ENCODE measurements at regions not wholly inside any gene's neighbourhood (a gene's known extent, or its start where the extent isn't known, plus 50 kb on each side); places are given as distances from the start of the nearest gene placed in this dataset.

DNA sequence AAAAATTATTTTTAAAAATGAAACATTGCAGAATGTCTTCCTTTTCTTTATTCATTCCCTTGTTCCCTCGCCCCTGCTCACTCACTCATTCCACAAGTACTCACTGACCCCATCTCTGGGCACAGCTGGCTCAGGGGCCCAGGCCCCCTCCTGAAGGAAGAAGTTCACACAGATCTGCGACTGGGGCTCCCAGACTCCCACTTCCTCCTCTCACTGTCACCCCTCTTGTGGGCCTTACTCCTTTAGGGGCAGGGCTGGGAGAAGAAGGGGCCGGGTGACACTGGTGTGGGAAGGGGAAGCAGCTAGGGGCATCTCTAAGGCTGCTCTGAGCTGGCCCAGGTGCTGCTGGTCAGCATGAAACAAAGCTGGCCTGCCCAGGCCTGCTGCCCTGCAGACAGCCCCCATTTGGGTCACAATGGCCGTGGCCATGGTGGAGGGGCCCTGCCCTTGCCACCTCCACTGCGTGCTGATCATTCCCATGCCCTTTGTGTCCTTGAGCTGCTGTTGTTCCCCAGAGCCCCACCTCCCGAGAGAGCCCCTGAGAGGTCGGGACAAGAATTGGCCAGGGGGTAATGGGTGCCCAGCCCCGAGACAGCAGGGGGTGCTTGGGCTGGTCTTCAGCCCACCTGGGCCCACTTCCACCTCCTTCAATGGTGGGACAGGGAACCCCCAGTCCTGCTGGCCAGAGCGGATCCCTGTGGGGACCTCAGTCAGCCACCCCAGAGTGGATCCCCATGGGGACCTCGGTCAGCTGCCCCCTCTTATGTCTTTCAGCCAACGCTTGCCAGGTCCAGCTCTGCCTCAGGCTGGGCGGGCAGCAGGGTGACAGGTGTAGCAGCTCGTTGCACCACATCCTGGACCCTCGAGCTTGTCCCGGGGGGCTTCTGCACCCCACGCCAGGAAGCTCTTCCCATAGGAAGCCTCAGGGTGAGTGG, 212.4 kb upstream of the C14orf180 start:
- Mint-ChIP-seq H3K27me3 (ENCODE audit: low read depth in 2 of 2) (no peaks in the 10 kb centered on the region), H3K36me3 (no peaks in the 10 kb centered on the region), H3K9me3 (no peaks in the 10 kb centered on the region), H3K4me3 (no peak overlapping the region), H3K4me1 (peaks cover 0 to 4% of the 10 kb centered on the region in 2 donors), H3K27ac (no peak overlapping the region)
- no peaks in the 10 kb centered on the region for H3K27me3 ChIP-seq (ENCODE audit: control insufficient read depth, insufficient read depth, low read length)
- WGBS (ENCODE audit: insufficient coverage): 77% methylated on average over 15 of the region's 16 CpGs
- no peaks in the 10 kb centered on the region for H3K36me3 ChIP-seq (ENCODE audit: control insufficient read depth, insufficient read depth, low read length)
- intact Hi-C loops (cut with micrococcal nuclease): no loop called here
- no peak overlapping the region for H3K4me3 ChIP-seq (ENCODE audit: low read length)
- no peaks in the 10 kb centered on the region for H3K4me1 ChIP-seq (ENCODE audit: control insufficient read depth, insufficient read depth, low read length)
- no peak for DNase-seq
- TF ChIP-seq, protein P1, sequence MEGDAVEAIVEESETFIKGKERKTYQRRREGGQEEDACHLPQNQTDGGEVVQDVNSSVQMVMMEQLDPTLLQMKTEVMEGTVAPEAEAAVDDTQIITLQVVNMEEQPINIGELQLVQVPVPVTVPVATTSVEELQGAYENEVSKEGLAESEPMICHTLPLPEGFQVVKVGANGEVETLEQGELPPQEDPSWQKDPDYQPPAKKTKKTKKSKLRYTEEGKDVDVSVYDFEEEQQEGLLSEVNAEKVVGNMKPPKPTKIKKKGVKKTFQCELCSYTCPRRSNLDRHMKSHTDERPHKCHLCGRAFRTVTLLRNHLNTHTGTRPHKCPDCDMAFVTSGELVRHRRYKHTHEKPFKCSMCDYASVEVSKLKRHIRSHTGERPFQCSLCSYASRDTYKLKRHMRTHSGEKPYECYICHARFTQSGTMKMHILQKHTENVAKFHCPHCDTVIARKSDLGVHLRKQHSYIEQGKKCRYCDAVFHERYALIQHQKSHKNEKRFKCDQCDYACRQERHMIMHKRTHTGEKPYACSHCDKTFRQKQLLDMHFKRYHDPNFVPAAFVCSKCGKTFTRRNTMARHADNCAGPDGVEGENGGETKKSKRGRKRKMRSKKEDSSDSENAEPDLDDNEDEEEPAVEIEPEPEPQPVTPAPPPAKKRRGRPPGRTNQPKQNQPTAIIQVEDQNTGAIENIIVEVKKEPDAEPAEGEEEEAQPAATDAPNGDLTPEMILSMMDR (IDR thresholded peaks at IDR 0.05): no peak
- no peak overlapping the region for H3K27ac ChIP-seq (ENCODE audit: low read length)
- H3K9me3 ChIP-seq (ENCODE audit: control insufficient read depth, insufficient read depth, low read length): no peaks in the 10 kb centered on the region
- ATAC-seq: no peak

DNA sequence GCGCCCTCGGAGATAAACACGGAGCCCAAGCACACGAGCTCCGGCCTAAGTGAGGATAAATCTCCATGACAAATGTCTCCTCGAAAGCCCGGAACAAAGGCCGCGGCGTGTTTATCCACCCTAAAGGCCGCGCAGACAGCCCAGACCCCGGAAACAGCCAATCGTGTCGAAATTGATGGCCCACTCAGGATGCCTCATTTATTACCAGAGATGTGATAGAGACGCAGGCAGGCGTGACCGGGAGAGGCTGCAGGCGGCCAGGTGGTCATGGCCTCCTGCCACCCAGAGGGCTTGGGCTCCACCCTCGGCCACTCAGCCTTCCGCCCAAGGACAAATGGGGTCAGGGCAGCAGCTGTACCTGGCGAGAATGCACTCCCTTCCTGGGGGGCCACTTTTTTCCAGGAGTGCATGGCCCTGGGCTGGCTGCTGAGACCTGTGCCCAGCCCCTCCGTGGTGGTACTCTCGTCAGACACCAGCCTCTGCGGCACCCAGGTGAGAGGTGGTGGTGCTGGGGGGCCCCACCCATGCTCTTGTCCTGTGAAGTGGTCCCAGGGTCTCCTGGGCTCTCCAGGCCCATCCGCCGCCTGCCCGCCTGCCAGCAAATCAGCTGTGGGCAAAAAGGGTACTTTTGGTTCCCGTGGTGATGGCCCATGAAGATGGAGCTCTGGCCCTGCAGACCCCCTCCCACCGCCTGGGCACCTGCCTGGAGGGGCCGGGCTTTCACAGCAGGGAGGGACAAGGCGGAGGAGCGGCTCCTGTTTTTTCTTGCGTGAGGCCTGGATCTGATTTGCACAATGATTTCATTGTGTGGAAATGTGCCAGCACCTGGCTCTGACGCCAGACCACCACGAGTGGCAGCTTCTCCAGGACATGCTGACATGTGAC, 211.5 kb upstream of the C14orf180 start:
- intact Hi-C loops (cut with micrococcal nuclease): no loop called here
- H3K27me3 ChIP-seq (ENCODE audit: control insufficient read depth, insufficient read depth, low read length): no peaks in the 10 kb centered on the region
- no peaks in the 10 kb centered on the region for H3K9me3 ChIP-seq (ENCODE audit: control insufficient read depth, insufficient read depth, low read length)
- ATAC-seq: no peak
- no peak overlapping the region for H3K27ac Mint-ChIP-seq
- WGBS (ENCODE audit: insufficient coverage): 89% methylated on average over 36 of the region's 36 CpGs
- H3K4me3 Mint-ChIP-seq: no peak overlapping the region
- no peaks in the 10 kb centered on the region for H3K4me1 ChIP-seq (ENCODE audit: control insufficient read depth, insufficient read depth, low read length)
- H3K4me3 ChIP-seq (ENCODE audit: low read length): no peak overlapping the region
- no peaks in the 10 kb centered on the region for H3K36me3 ChIP-seq (ENCODE audit: control insufficient read depth, insufficient read depth, low read length)
- no peak for DNase-seq
- H3K4me1 Mint-ChIP-seq: peaks cover 0 to 4% of the 10 kb centered on the region in 2 donors
- no peaks in the 10 kb centered on the region for H3K36me3 Mint-ChIP-seq
- no peak overlapping the region for H3K27ac ChIP-seq (ENCODE audit: low read length)
- TF ChIP-seq, protein P1 (IDR thresholded peaks at IDR 0.05): no peak
- no peaks in the 10 kb centered on the region for H3K27me3 Mint-ChIP-seq (ENCODE audit: low read depth in 2 of 2)
- no peaks in the 10 kb centered on the region for H3K9me3 Mint-ChIP-seq

DNA sequence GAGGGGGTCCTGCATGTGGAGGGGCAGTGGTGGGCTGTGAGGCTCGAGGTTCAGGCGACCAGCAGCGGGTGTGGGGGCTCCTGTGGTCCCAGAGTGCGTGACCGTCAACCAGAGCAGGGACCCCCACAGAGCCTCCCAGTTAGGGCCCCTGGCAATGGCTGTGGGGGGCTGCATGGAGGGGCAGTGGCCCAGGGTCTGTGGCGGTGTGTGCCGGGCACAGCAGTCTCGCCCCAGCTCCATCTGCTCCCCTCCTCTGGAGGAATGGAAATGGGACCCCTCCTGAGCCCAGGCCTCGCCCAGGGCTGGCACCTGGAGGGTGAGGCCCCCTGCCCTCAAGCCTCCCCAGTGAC, 210.8 kb upstream of the C14orf180 start:
- no peaks in the 10 kb centered on the region for H3K4me1 ChIP-seq (ENCODE audit: control insufficient read depth, insufficient read depth, low read length)
- H3K9me3 ChIP-seq (ENCODE audit: control insufficient read depth, insufficient read depth, low read length): no peaks in the 10 kb centered on the region
- H3K4me1 Mint-ChIP-seq: peaks cover 0 to 4% of the 10 kb centered on the region in 2 donors
- intact Hi-C loops (cut with micrococcal nuclease): no loop called here
- no peak overlapping the region for H3K4me3 Mint-ChIP-seq
- no peaks in the 10 kb centered on the region for H3K9me3 Mint-ChIP-seq
- TF ChIP-seq, protein P1 (IDR thresholded peaks at IDR 0.05): no peak
- DNase-seq: no peak
- no peaks in the 10 kb centered on the region for H3K36me3 ChIP-seq (ENCODE audit: control insufficient read depth, insufficient read depth, low read length)
- no peaks in the 10 kb centered on the region for H3K27me3 ChIP-seq (ENCODE audit: control insufficient read depth, insufficient read depth, low read length)
- H3K27me3 Mint-ChIP-seq (ENCODE audit: low read depth in 2 of 2): no peaks in the 10 kb centered on the region
- no peak overlapping the region for H3K27ac ChIP-seq (ENCODE audit: low read length)
- H3K4me3 ChIP-seq (ENCODE audit: low read length): no peak overlapping the region
- 85% methylated on average over 9 of the region's 9 CpGs for WGBS (ENCODE audit: insufficient coverage)
- no peak for ATAC-seq
- H3K27ac Mint-ChIP-seq: no peak overlapping the region
- no peaks in the 10 kb centered on the region for H3K36me3 Mint-ChIP-seq
